ENCODE measurements at regions not wholly inside any gene's neighbourhood (a gene's known extent, or its start where the extent isn't known, plus 50 kb on each side); places are given as distances from the start of the nearest gene placed in this dataset.

DNA sequence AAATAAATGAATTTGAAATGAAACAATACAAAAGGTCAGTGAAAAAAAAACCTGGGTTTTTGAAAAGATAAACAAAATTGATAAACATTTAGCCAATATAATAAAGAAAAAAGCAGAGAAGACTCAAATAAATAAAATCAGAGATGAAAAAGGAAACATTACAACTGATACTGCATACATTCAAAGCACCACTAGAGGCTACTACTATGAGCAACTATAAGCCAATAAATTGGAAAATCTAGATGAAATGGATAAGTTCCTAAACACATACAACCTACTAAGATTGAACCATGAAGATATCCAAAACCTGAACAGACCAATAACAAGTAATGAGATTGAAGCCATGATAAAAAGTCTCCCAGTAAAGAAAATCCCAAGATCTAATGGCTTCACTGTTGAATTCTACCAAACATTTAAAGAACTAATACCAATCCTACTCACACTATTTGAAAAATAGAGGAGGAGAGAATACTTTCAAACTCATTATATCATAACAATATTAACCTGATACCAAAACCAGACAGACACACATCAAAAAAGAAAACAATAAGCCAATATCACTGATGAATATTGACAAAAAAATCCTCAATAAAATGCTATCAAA, 80.8 kb upstream of the CERS6 start:
- TF ChIP-seq, protein P1, sequence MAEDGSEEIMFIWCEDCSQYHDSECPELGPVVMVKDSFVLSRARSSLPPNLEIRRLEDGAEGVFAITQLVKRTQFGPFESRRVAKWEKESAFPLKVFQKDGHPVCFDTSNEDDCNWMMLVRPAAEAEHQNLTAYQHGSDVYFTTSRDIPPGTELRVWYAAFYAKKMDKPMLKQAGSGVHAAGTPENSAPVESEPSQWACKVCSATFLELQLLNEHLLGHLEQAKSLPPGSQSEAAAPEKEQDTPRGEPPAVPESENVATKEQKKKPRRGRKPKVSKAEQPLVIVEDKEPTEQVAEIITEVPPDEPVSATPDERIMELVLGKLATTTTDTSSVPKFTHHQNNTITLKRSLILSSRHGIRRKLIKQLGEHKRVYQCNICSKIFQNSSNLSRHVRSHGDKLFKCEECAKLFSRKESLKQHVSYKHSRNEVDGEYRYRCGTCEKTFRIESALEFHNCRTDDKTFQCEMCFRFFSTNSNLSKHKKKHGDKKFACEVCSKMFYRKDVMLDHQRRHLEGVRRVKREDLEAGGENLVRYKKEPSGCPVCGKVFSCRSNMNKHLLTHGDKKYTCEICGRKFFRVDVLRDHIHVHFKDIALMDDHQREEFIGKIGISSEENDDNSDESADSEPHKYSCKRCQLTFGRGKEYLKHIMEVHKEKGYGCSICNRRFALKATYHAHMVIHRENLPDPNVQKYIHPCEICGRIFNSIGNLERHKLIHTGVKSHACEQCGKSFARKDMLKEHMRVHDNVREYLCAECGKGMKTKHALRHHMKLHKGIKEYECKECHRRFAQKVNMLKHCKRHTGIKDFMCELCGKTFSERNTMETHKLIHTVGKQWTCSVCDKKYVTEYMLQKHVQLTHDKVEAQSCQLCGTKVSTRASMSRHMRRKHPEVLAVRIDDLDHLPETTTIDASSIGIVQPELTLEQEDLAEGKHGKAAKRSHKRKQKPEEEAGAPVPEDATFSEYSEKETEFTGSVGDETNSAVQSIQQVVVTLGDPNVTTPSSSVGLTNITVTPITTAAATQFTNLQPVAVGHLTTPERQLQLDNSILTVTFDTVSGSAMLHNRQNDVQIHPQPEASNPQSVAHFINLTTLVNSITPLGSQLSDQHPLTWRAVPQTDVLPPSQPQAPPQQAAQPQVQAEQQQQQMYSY (CRISPR knock-in tag; IDR thresholded peaks at IDR 0.05): no peak
- no peak for TF ChIP-seq NFYA (IDR thresholded peaks at IDR 0.05; ENCODE audit: borderline replicate concordance, low read depth, low read length)
- TF ChIP-seq EZH2 (IDR thresholded peaks at IDR 0.05; ENCODE audit: borderline replicate concordance, control insufficient read depth, low read depth, low read length): no peak
- TF ChIP-seq, protein P2, sequence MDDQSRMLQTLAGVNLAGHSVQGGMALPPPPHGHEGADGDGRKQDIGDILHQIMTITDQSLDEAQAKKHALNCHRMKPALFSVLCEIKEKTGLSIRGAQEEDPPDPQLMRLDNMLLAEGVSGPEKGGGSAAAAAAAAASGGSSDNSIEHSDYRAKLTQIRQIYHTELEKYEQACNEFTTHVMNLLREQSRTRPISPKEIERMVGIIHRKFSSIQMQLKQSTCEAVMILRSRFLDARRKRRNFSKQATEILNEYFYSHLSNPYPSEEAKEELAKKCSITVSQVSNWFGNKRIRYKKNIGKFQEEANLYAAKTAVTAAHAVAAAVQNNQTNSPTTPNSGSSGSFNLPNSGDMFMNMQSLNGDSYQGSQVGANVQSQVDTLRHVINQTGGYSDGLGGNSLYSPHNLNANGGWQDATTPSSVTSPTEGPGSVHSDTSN (IDR thresholded peaks at IDR 0.05; ENCODE audit: insufficient replicate concordance, low read depth, low read length): no peak
- TF ChIP-seq, protein P3, sequence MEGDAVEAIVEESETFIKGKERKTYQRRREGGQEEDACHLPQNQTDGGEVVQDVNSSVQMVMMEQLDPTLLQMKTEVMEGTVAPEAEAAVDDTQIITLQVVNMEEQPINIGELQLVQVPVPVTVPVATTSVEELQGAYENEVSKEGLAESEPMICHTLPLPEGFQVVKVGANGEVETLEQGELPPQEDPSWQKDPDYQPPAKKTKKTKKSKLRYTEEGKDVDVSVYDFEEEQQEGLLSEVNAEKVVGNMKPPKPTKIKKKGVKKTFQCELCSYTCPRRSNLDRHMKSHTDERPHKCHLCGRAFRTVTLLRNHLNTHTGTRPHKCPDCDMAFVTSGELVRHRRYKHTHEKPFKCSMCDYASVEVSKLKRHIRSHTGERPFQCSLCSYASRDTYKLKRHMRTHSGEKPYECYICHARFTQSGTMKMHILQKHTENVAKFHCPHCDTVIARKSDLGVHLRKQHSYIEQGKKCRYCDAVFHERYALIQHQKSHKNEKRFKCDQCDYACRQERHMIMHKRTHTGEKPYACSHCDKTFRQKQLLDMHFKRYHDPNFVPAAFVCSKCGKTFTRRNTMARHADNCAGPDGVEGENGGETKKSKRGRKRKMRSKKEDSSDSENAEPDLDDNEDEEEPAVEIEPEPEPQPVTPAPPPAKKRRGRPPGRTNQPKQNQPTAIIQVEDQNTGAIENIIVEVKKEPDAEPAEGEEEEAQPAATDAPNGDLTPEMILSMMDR (IDR thresholded peaks at IDR 0.05 in 2 of 3, conservative IDR thresholded peaks at IDR 0.05 in 1 of 3; ENCODE audit: control insufficient read depth in 2 of 3, extremely low read depth in 1 of 3, insufficient read depth in 1 of 3, low read depth in 3 of 3, low read length in 3 of 3): 0 out of 6 replicates have a peak, but pooled peaks of 2 of the 3 experiments have one; percentile 16 to 29
- no peak for TF ChIP-seq JUND (IDR thresholded peaks at IDR 0.05; ENCODE audit: low read depth, low read length)
- no peak for TF ChIP-seq SRF (IDR thresholded peaks at IDR 0.05; ENCODE audit: low read depth in 2 of 2, low read length in 2 of 2)
- no peak for TF ChIP-seq RFX5 (IDR thresholded peaks at IDR 0.05; ENCODE audit: low read depth, low read length)
- TF ChIP-seq POLR2A (IDR thresholded peaks at IDR 0.05; ENCODE audit: low read depth, low read length): no peak
